Loucy (cell line): ENCODE measurements at regions not wholly inside any gene's neighbourhood (a gene's known extent, or its start where the extent isn't known, plus 50 kb on each side); places are given as distances from the start of the nearest gene placed in this dataset.

Source experiments
- H2AFZ ChIP-seq: fragments of 200-600 bp; sonication (generic); 2 replicates; pipeline ENCODE4 v1.6.0; 2016; ENCODE audit warnings: antibody characterized with exemption, mild to moderate bottlenecking, low read length, moderate library complexity
- H3F3A ChIP-seq: fragments of 200-600 bp; 2 replicates; pipeline ENCODE4 v1.6.0; 2016; ENCODE audit warnings: antibody characterized with exemption, low read depth, mild to moderate bottlenecking
- H3K27me3 ChIP-seq: fragments of 200-600 bp; sonication (generic); 2 replicates; pipeline ENCODE4 v1.6.1; 2014; ENCODE audit warnings: low read length, mild to moderate bottlenecking; ENCODE audit not compliant: insufficient read depth, poor library complexity, severe bottlenecking
- H3K36me3 ChIP-seq: fragments of 200-600 bp; sonication (generic); 2 replicates; pipeline ENCODE4 v1.6.1; 2016; ENCODE audit warnings: low read length; ENCODE audit not compliant: insufficient read depth
- H3K4me1 ChIP-seq: fragments of 200-600 bp; sonication (generic); 2 replicates; pipeline ENCODE4 v1.5.1; 2014; ENCODE audit warnings: low read length, mild to moderate bottlenecking; ENCODE audit not compliant: insufficient read depth, poor library complexity, severe bottlenecking
- H3K4me2 ChIP-seq: fragments of 200-600 bp; sonication (generic); 2 replicates; pipeline ENCODE4 v1.6.0; 2014; ENCODE audit warnings: antibody characterized with exemption, low read length, low read depth, mild to moderate bottlenecking; ENCODE audit not compliant: poor library complexity, severe bottlenecking
- H3K4me3 ChIP-seq: fragments of 200-600 bp; sonication (generic); 2 replicates; pipeline ENCODE4 v1.5.1; 2014; ENCODE audit warnings: low read length, mild to moderate bottlenecking, mixed read lengths; ENCODE audit not compliant: poor library complexity, severe bottlenecking
- H3K79me2 ChIP-seq: fragments of 200-600 bp; sonication (generic); 2 replicates; pipeline ENCODE4 v1.6.1; 2014; ENCODE audit warnings: low read length; ENCODE audit not compliant: insufficient read depth
- H3K9ac ChIP-seq: fragments of 200-600 bp; sonication (generic); 2 replicates; pipeline ENCODE4 v1.6.0; 2014; ENCODE audit warnings: mild to moderate bottlenecking, low read depth, low read length, moderate library complexity; ENCODE audit not compliant: poor library complexity, severe bottlenecking
- H3K9me2 ChIP-seq: fragments of 200-600 bp; sonication (generic); replicated peaks from 2 replicates; pipeline ENCODE4 v1.6.1; 2016; ENCODE audit warnings: low read depth, low read length, mixed read lengths
- H3K9me3 ChIP-seq: fragments of 200-600 bp; sonication (generic); 2 replicates; pipeline ENCODE4 v1.6.1; 2014; ENCODE audit warnings: mild to moderate bottlenecking, antibody characterized with exemption, low read length, low read depth; ENCODE audit not compliant: insufficient read depth
- H4K20me1 ChIP-seq: fragments of 200-600 bp; sonication (generic); 2 replicates; pipeline ENCODE4 v1.6.0; 2014; ENCODE audit warnings: antibody characterized with exemption, low read length, mild to moderate bottlenecking; ENCODE audit not compliant: insufficient read depth, poor library complexity, severe bottlenecking
- CTCF ChIP-seq: fragments of 200-600 bp; sonication (generic); conservative IDR thresholded peaks from 2 replicates; pipeline ENCODE4 v1.5.1; 2014; ENCODE audit warnings: mild to moderate bottlenecking, antibody characterized with exemption, low read length
- EZH2phosphoT487 ChIP-seq: fragments of 200-600 bp; IDR thresholded peaks from 2 replicates; pipeline ENCODE4 v1.6.1; 2018; ENCODE audit warnings: antibody characterized with exemption, mild to moderate bottlenecking, moderate library complexity, borderline replicate concordance

GRCh38 chr20:24102290-24102689 is 113.7 kb upstream of the GGTLC1 start:
- no peaks in the 10 kb centered on the region for H3K4me1 ChIP-seq
- H3K4me2 ChIP-seq, result no peak overlapping the region
- peak overlapping the region; percentile 48 for H2AFZ ChIP-seq

GRCh38 chr20:24100370-24101011 is 111.9 kb upstream of the GGTLC1 start:
- TF ChIP-seq EZH2phosphoT487 (no peak), CTCF (peak; percentile 88)
- Histone ChIP-seq H2AFZ (peak overlapping the region; percentile 72; the same call in 1 of the 2 replicates), H3K4me1 (no peaks in the 10 kb centered on the region), H3K27me3 (no peaks in the 10 kb centered on the region), H4K20me1 (no peaks in the 10 kb centered on the region), H3K4me2 (no peak overlapping the region), H3K4me3 (no peak overlapping the region), H3K79me2 (no peaks in the 10 kb centered on the region), H3F3A (no peaks in the 10 kb centered on the region), H3K9ac (no peak overlapping the region), H3K9me3 (no peaks in the 10 kb centered on the region), H3K36me3 (no peaks in the 10 kb centered on the region), H3K9me2 (no peaks in the 10 kb centered on the region)

More at GRCh38 chr20:24102290-24102689, 113.7 kb upstream of the GGTLC1 start:
- H3K27me3 ChIP-seq, result no peaks in the 10 kb centered on the region
- no peaks in the 10 kb centered on the region for H3K9me3 ChIP-seq
- H3K9ac ChIP-seq, result no peak overlapping the region
- no peaks in the 10 kb centered on the region for H3K36me3 ChIP-seq
- H3K79me2 ChIP-seq, result no peaks in the 10 kb centered on the region
- H3F3A ChIP-seq, result no peaks in the 10 kb centered on the region
- no peaks in the 10 kb centered on the region for H4K20me1 ChIP-seq
- no peak overlapping the region for H3K4me3 ChIP-seq
- TF ChIP-seq CTCF (peak; percentile 73), EZH2phosphoT487 (no peak)
- H3K9me2 ChIP-seq, result no peaks in the 10 kb centered on the region

GRCh38 chr20:24098886-24099285 is 110.3 kb upstream of the GGTLC1 start:
- H3K27me3 ChIP-seq, result no peaks in the 10 kb centered on the region
- H3F3A ChIP-seq, result no peaks in the 10 kb centered on the region

More at GRCh38 chr20:24098886-24099285, 110.3 kb upstream of the GGTLC1 start:
- Histone ChIP-seq H3K9ac (no peak overlapping the region), H3K4me3 (no peak overlapping the region), H3K4me1 (no peaks in the 10 kb centered on the region), H4K20me1 (no peaks in the 10 kb centered on the region), H2AFZ (no peak overlapping the region), H3K9me3 (no peaks in the 10 kb centered on the region), H3K36me3 (no peaks in the 10 kb centered on the region), H3K4me2 (no peak overlapping the region), H3K79me2 (no peaks in the 10 kb centered on the region), H3K9me2 (no peaks in the 10 kb centered on the region)
- TF ChIP-seq EZH2phosphoT487, result no peak
- TF ChIP-seq CTCF, result no peak
